Peyer's patch (tissue), 4 donors: ENCODE measurements at regions not wholly inside any gene's neighbourhood (a gene's known extent, or its start where the extent isn't known, plus 50 kb on each side); places are given as distances from the start of the nearest gene placed in this dataset.

ENCODE experiments used
- CTCF ChIP-seq, 6 experiments: fragments of 450-650 bp in 4 of 6; fragments of 200-600 bp in 2 of 6; sonication (generic) in 1 of 6; IDR thresholded peaks; one replicate each; pipeline ENCODE4 v1.5.1; 2017 to 2019; ENCODE audit warnings: antibody characterized with exemption in 6 of 6, mild to moderate bottlenecking in 3 of 6, moderate library complexity in 1 of 6
- POLR2A ChIP-seq, 2 donors: fragments of 450-650 bp; IDR thresholded peaks; one replicate each; pipeline ENCODE4 v1.5.1; 2017; ENCODE audit warnings: antibody characterized with exemption in 2 of 2, mild to moderate bottlenecking in 2 of 2, moderate library complexity in 2 of 2

GRCh38 chr10:29114141-29114540 is 174.7 kb upstream of the LYZL1 start:
- no peak for TF ChIP-seq CTCF (IDR thresholded peaks at IDR 0.05)
- no peak for TF ChIP-seq POLR2A (IDR thresholded peaks at IDR 0.05)
